ENCODE measurements at regions not wholly inside any gene's neighbourhood (a gene's known extent, or its start where the extent isn't known, plus 50 kb on each side); places are given as distances from the start of the nearest gene placed in this dataset.
"Not testable (repeated sequence)": the region's sequence is repeated elsewhere in the genome, so short reads cannot be mapped to it uniquely, and the experiment has no call there.

DNA sequence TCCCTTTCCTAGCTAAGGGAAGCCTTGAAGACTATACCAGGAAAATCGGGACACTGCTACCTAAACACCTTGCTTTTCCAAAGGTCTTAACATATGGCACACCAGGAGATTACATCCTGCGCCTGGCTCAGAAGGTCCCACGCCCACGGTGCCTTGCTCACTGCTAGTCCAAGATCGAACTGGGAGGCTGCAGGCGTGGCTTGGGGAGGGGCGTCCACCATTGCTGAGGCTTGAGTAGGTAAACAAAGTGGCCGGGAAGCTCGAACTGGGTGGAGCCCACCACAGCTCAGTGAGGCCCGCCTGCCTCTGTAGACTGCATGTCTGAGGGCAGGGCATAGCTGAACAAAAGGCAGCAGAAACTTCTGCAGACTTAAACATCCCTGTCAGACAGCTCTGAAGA lies 459.7 kb upstream of the EYS start:
- not testable (repeated sequence) for H3K9me3 ChIP-seq (ENCODE audit: control extremely low read depth in 1 of 5, control insufficient read depth in 4 of 5, insufficient read depth in 2 of 5, low read depth in 1 of 5, low read length in 4 of 5); DNase-seq
- WGBS (ENCODE audit: insufficient coverage): 94% methylated on average over 10 of the region's 10 CpGs

DNA sequence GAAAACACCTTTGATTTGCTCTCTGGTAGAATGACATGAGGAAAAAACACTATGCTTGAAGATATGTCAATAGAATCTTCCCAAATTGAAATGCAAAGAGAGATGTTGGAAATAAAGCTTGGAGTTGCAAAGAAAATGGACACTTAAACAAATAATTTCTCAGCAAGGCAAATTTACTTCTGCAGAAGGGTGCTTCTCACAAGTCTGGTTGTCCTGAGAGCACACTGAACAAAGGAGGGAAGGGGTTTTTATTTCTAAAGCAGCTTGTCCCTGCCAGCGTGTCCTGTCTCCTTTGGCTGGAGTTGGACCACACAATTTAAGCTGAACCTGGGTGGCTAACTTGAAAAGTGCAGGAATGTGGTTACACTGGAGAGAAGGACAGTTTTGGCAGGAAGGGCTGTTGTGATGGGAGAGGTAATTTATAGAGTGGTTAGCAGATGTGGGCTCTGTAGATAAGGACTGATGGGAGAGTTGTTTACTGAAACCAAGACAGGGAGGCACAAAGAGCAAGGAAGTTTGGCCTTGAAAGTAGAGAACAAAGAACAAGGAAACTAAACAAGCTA lies 454.6 kb upstream of the EYS start:
- no peaks in the 10 kb centered on the region for H3K4me1 ChIP-seq (ENCODE audit: control extremely low read depth in 1 of 4, control insufficient read depth in 4 of 4, insufficient read depth in 4 of 4, low read length in 3 of 4)
- WGBS (ENCODE audit: insufficient coverage): 100% methylated on average over 1 of the region's 1 CpG
- ChIA-PET CTCF (no interaction called here), POLR2A (no interaction called here)
- DNase-seq: no peak
- no peaks in the 10 kb centered on the region for H3K36me3 ChIP-seq (ENCODE audit: control insufficient read depth in 4 of 4, insufficient read depth in 4 of 4, low read length in 3 of 4)
- no peaks in the 10 kb centered on the region for H3K27me3 ChIP-seq (replicated peaks in 2 of 5; ENCODE audit: control insufficient read depth in 4 of 5, insufficient read depth in 5 of 5, low read length in 4 of 5)
- H3K27ac ChIP-seq (ENCODE audit: insufficient read depth in 1 of 2, low read depth in 1 of 2, low read length in 2 of 2, poor library complexity in 1 of 2, severe bottlenecking in 2 of 2): no peak overlapping the region
- H3K9me3 ChIP-seq (ENCODE audit: control extremely low read depth in 1 of 5, control insufficient read depth in 4 of 5, insufficient read depth in 2 of 5, low read depth in 1 of 5, low read length in 4 of 5): peaks cover 0 to 15% (median 11%) of the 10 kb centered on the region in 5 experiments
- no peak overlapping the region for H3K4me3 ChIP-seq (ENCODE audit: control insufficient read depth in 1 of 7, extremely low read depth in 1 of 7, insufficient read depth in 4 of 7, low read depth in 2 of 7, low read length in 6 of 7)

More for the DNA sequence above, 459.7 kb upstream of the EYS start:
- H3K36me3 ChIP-seq (ENCODE audit: control insufficient read depth in 4 of 4, insufficient read depth in 4 of 4, low read length in 3 of 4); H3K27me3 ChIP-seq (replicated peaks in 2 of 5; ENCODE audit: control insufficient read depth in 4 of 5, insufficient read depth in 5 of 5, low read length in 4 of 5); CTCF ChIA-PET; H3K4me1 ChIP-seq (ENCODE audit: control extremely low read depth in 1 of 4, control insufficient read depth in 4 of 4, insufficient read depth in 4 of 4, low read length in 3 of 4); POLR2A ChIA-PET; H3K27ac ChIP-seq (ENCODE audit: insufficient read depth in 1 of 2, low read depth in 1 of 2, low read length in 2 of 2, poor library complexity in 1 of 2, severe bottlenecking in 2 of 2); H3K4me3 ChIP-seq (ENCODE audit: control insufficient read depth in 1 of 7, extremely low read depth in 1 of 7, insufficient read depth in 4 of 7, low read depth in 2 of 7, low read length in 6 of 7): not testable (repeated sequence)

DNA sequence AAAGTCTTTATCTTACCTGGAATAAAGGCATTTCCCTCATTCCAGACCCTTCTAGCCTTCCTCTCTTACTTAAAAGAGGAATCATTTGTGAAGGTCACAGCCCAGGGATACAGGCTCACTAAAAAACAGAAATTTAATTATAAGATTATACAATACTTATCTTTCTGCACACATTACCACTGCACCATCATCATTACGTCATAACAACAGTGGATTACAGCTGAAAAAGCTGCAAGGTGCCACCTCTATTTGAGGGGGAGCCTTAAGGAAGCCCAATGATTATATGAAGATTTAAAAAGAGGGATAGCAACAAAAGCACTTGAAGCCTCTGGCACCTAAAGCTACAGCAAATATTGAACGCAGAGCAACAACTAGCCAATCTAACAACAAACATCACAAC lies 452.9 kb upstream of the EYS start:
- no CpG with 5 or more reads among the region's 2 CpGs for WGBS (ENCODE audit: insufficient coverage)
- H3K4me3 ChIP-seq (ENCODE audit: control insufficient read depth in 1 of 7, extremely low read depth in 1 of 7, insufficient read depth in 4 of 7, low read depth in 2 of 7, low read length in 6 of 7): no peak overlapping the region

DNA sequence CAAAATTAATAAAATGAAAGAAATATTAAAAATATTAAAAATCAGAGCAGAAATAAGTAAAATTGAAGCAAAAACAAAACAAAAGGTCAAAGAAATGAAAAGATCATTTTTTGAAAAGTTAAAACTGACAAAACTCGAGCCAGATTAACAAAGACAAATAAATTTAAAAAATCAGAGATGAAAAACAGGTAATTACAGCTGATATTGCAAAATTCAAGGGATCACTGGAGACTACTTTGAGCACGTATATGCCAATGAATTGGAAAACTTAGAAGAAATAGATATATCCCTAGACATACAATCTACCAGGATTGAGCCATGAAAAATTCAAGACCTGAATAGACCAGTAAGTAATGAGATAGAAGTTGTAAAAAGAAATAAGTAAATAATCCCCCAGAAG lies 446.2 kb upstream of the EYS start:
- WGBS (ENCODE audit: insufficient coverage): no CpG with 5 or more reads among the region's 2 CpGs
- no peaks in the 10 kb centered on the region for H3K27me3 ChIP-seq (replicated peaks in 2 of 5; ENCODE audit: control insufficient read depth in 4 of 5, insufficient read depth in 5 of 5, low read length in 4 of 5)
- no peak overlapping the region for H3K27ac ChIP-seq (ENCODE audit: insufficient read depth in 1 of 2, low read depth in 1 of 2, low read length in 2 of 2, poor library complexity in 1 of 2, severe bottlenecking in 2 of 2)
- no peaks in the 10 kb centered on the region for H3K4me1 ChIP-seq (ENCODE audit: control extremely low read depth in 1 of 4, control insufficient read depth in 4 of 4, insufficient read depth in 4 of 4, low read length in 3 of 4)
- H3K9me3 ChIP-seq (ENCODE audit: control extremely low read depth in 1 of 5, control insufficient read depth in 4 of 5, insufficient read depth in 2 of 5, low read depth in 1 of 5, low read length in 4 of 5): no peaks in the 10 kb centered on the region
- DNase-seq: no peak
- CTCF ChIA-PET: no interaction called here
- POLR2A ChIA-PET: no interaction called here
- no peak overlapping the region for H3K4me3 ChIP-seq (ENCODE audit: control insufficient read depth in 1 of 7, extremely low read depth in 1 of 7, insufficient read depth in 4 of 7, low read depth in 2 of 7, low read length in 6 of 7)
- H3K36me3 ChIP-seq (ENCODE audit: control insufficient read depth in 4 of 4, insufficient read depth in 4 of 4, low read length in 3 of 4): no peaks in the 10 kb centered on the region

More for the DNA sequence above, 452.9 kb upstream of the EYS start:
- ChIA-PET POLR2A (no interaction called here), CTCF (no interaction called here)
- H3K27ac ChIP-seq (ENCODE audit: insufficient read depth in 1 of 2, low read depth in 1 of 2, low read length in 2 of 2, poor library complexity in 1 of 2, severe bottlenecking in 2 of 2): no peak overlapping the region
- no peak for DNase-seq
- no peaks in the 10 kb centered on the region for H3K27me3 ChIP-seq (replicated peaks in 2 of 5; ENCODE audit: control insufficient read depth in 4 of 5, insufficient read depth in 5 of 5, low read length in 4 of 5)
- peaks cover 0 to 15% (median 11%) of the 10 kb centered on the region in 5 experiments for H3K9me3 ChIP-seq (ENCODE audit: control extremely low read depth in 1 of 5, control insufficient read depth in 4 of 5, insufficient read depth in 2 of 5, low read depth in 1 of 5, low read length in 4 of 5)
- no peaks in the 10 kb centered on the region for H3K36me3 ChIP-seq (ENCODE audit: control insufficient read depth in 4 of 4, insufficient read depth in 4 of 4, low read length in 3 of 4)
- H3K4me1 ChIP-seq (ENCODE audit: control extremely low read depth in 1 of 4, control insufficient read depth in 4 of 4, insufficient read depth in 4 of 4, low read length in 3 of 4): no peaks in the 10 kb centered on the region

DNA sequence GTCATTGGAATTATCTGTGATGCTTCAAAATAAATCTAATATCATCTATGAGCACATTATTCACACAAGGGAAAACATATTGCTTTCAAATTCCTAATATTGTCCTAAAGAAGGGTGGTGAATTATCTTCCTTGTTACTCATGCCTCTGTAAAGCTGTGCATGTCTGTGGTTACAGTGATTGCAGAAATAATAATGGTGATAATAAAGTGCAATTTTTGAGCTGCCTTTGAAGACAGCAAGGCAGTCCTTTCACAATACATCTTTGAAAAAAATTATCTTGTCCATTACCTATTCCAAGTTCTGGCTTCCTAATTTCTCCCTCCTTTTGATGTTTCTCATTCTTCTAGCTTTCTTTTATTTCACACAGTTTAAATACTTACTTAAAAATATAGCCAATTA lies 442.1 kb upstream of the EYS start:
- no peak for DNase-seq
- no peak overlapping the region for H3K4me3 ChIP-seq (ENCODE audit: control insufficient read depth in 1 of 7, extremely low read depth in 1 of 7, insufficient read depth in 4 of 7, low read depth in 2 of 7, low read length in 6 of 7)
- POLR2A ChIA-PET: no interaction called here
- CTCF ChIA-PET: no interaction called here
- H3K27ac ChIP-seq (ENCODE audit: insufficient read depth in 1 of 2, low read depth in 1 of 2, low read length in 2 of 2, poor library complexity in 1 of 2, severe bottlenecking in 2 of 2): no peak overlapping the region
- H3K4me1 ChIP-seq (ENCODE audit: control extremely low read depth in 1 of 4, control insufficient read depth in 4 of 4, insufficient read depth in 4 of 4, low read length in 3 of 4): no peaks in the 10 kb centered on the region
- H3K27me3 ChIP-seq (replicated peaks in 2 of 5; ENCODE audit: control insufficient read depth in 4 of 5, insufficient read depth in 5 of 5, low read length in 4 of 5): no peaks in the 10 kb centered on the region
- H3K9me3 ChIP-seq (ENCODE audit: control extremely low read depth in 1 of 5, control insufficient read depth in 4 of 5, insufficient read depth in 2 of 5, low read depth in 1 of 5, low read length in 4 of 5): peaks cover 0 to 3% (median 0%) of the 10 kb centered on the region in 5 experiments
- no peaks in the 10 kb centered on the region for H3K36me3 ChIP-seq (ENCODE audit: control insufficient read depth in 4 of 4, insufficient read depth in 4 of 4, low read length in 3 of 4)

DNA sequence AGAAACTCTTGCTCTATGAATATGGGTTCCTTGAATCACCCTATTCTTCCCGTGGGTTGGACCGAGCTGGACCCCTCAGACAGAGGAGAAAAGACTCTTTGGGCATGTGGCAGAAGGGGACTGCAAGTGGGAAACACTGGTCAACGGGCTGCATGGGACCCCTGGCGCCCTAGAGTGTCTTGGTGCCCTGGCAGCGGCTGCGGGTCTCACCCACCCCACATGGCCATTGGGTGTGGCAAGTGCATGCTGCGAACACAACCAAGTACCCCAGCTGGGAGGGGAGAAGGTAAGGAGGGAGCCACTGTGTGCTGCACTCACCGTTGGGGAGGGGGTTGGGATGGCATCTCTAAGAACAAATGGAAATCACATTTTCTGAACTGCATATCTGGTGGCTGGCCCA lies 438.8 kb upstream of the EYS start:
- Histone ChIP-seq H3K9me3 (ENCODE audit: control extremely low read depth in 1 of 5, control insufficient read depth in 4 of 5, insufficient read depth in 2 of 5, low read depth in 1 of 5, low read length in 4 of 5) (peaks cover 0 to 3% (median 1%) of the 10 kb centered on the region in 5 experiments), H3K4me3 (ENCODE audit: control insufficient read depth in 1 of 7, extremely low read depth in 1 of 7, insufficient read depth in 4 of 7, low read depth in 2 of 7, low read length in 6 of 7) (no peak overlapping the region), H3K27ac (ENCODE audit: insufficient read depth in 1 of 2, low read depth in 1 of 2, low read length in 2 of 2, poor library complexity in 1 of 2, severe bottlenecking in 2 of 2) (no peak overlapping the region), H3K27me3 (replicated peaks in 2 of 5; ENCODE audit: control insufficient read depth in 4 of 5, insufficient read depth in 5 of 5, low read length in 4 of 5) (no peaks in the 10 kb centered on the region), H3K4me1 (ENCODE audit: control extremely low read depth in 1 of 4, control insufficient read depth in 4 of 4, insufficient read depth in 4 of 4, low read length in 3 of 4) (no peaks in the 10 kb centered on the region), H3K36me3 (ENCODE audit: control insufficient read depth in 4 of 4, insufficient read depth in 4 of 4, low read length in 3 of 4) (no peaks in the 10 kb centered on the region)
- no peak for DNase-seq
- POLR2A ChIA-PET: no interaction called here
- 100% methylated on average over 2 of the region's 8 CpGs for WGBS (ENCODE audit: insufficient coverage)
- CTCF ChIA-PET: no interaction called here

DNA sequence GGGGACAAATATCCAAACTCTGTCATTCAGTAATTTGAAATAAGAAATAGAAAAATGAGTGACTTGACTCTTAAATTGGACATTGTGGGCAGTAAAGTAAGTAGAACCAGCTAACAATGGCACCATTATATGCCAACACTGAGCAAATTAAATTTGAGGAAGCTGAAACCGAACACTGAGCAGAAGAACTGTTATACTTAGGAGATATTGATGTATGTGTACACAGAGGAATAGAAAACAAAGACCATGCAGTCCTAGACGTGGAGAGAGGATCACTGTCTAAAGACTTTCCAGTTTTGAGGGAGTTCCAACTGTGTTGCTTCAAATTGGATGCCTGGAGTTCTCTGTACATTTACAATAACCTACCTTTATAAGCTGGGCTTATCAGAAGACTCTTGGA lies 427.0 kb upstream of the EYS start:
- Histone ChIP-seq H3K4me1 (ENCODE audit: control extremely low read depth in 1 of 4, control insufficient read depth in 4 of 4, insufficient read depth in 4 of 4, low read length in 3 of 4) (no peaks in the 10 kb centered on the region), H3K4me3 (ENCODE audit: control insufficient read depth in 1 of 7, extremely low read depth in 1 of 7, insufficient read depth in 4 of 7, low read depth in 2 of 7, low read length in 6 of 7) (no peak overlapping the region), H3K36me3 (ENCODE audit: control insufficient read depth in 4 of 4, insufficient read depth in 4 of 4, low read length in 3 of 4) (no peaks in the 10 kb centered on the region), H3K9me3 (ENCODE audit: control extremely low read depth in 1 of 5, control insufficient read depth in 4 of 5, insufficient read depth in 2 of 5, low read depth in 1 of 5, low read length in 4 of 5) (peaks cover 0 to 2% (median 0%) of the 10 kb centered on the region in 5 experiments), H3K27me3 (replicated peaks in 2 of 5; ENCODE audit: control insufficient read depth in 4 of 5, insufficient read depth in 5 of 5, low read length in 4 of 5) (no peaks in the 10 kb centered on the region), H3K27ac (ENCODE audit: insufficient read depth in 1 of 2, low read depth in 1 of 2, low read length in 2 of 2, poor library complexity in 1 of 2, severe bottlenecking in 2 of 2) (no peak overlapping the region)
- CTCF ChIA-PET: no interaction called here
- WGBS (ENCODE audit: insufficient coverage): 60% methylated on average over 1 of the region's 2 CpGs
- POLR2A ChIA-PET: no interaction called here
- no peak for DNase-seq

Data from common myeloid progenitor, CD34-positive (primary cell).